GM21717 (cell line): ENCODE measurements at regions not wholly inside any gene's neighbourhood (a gene's known extent, or its start where the extent isn't known, plus 50 kb on each side); places are given as distances from the start of the nearest gene placed in this dataset.

Experiments used
- ATAC-seq: cut with Tn5 transposase; IDR thresholded peaks from one replicate; pipeline ENCODE4 v1.9.1; 2021; ENCODE audit warnings: mild to moderate bottlenecking, moderate library complexity; ENCODE audit not compliant: unreplicated experiment

GRCh38 chr14:71714225-71714624, 218.0 kb upstream of the RGS6 start:
- no peak for ATAC-seq

- ATAC-seq: no peak
Observed at GRCh38 chr14:71716041-71716772, 216.0 kb upstream of the RGS6 start.

GRCh38 chr14:71720978-71721624, 211.1 kb upstream of the RGS6 start:
- no peak for ATAC-seq

- ATAC-seq: no peak
Observed at GRCh38 chr14:71721791-71722190, 210.4 kb upstream of the RGS6 start.

- ATAC-seq: no peak
Observed at GRCh38 chr14:71722885-71723284, 209.3 kb upstream of the RGS6 start.

- ATAC-seq: no peak
Observed at GRCh38 chr14:71725922-71726579, 206.2 kb upstream of the RGS6 start.

- no peak for ATAC-seq
Observed at GRCh38 chr14:71726580-71727021, 205.6 kb upstream of the RGS6 start.

GRCh38 chr14:71728386-71728785, 203.8 kb upstream of the RGS6 start:
- ATAC-seq: no peak

- no peak for ATAC-seq
Observed at GRCh38 chr14:71729596-71729995, 202.6 kb upstream of the RGS6 start.

- no peak for ATAC-seq
Observed at GRCh38 chr14:71730471-71730870, 201.8 kb upstream of the RGS6 start.

- ATAC-seq: no peak
Observed at GRCh38 chr14:71731096-71731495, 201.1 kb upstream of the RGS6 start.

GRCh38 chr14:71733210-71733883, 198.9 kb upstream of the RGS6 start:
- no peak for ATAC-seq

- no peak for ATAC-seq
Observed at GRCh38 chr14:71734076-71734475, 198.2 kb upstream of the RGS6 start.

- no peak for ATAC-seq
Observed at GRCh38 chr14:71734885-71735284, 197.3 kb upstream of the RGS6 start.

GRCh38 chr14:71737760-71738159, 194.5 kb upstream of the RGS6 start:
- no peak for ATAC-seq

GRCh38 chr14:71739273-71739990, 192.8 kb upstream of the RGS6 start:
- no peak for ATAC-seq

- no peak for ATAC-seq
Observed at GRCh38 chr14:71741241-71741640, 191.0 kb upstream of the RGS6 start.

- ATAC-seq: no peak
Observed at GRCh38 chr14:71742485-71742884, 189.7 kb upstream of the RGS6 start.

GRCh38 chr14:71745072-71745471, 187.2 kb upstream of the RGS6 start:
- no peak for ATAC-seq

GRCh38 chr14:71748196-71748595, 184.0 kb upstream of the RGS6 start:
- no peak for ATAC-seq
